ENCODE measurements at regions not wholly inside any gene's neighbourhood (a gene's known extent, or its start where the extent isn't known, plus 50 kb on each side); places are given as distances from the start of the nearest gene placed in this dataset.

DNA sequence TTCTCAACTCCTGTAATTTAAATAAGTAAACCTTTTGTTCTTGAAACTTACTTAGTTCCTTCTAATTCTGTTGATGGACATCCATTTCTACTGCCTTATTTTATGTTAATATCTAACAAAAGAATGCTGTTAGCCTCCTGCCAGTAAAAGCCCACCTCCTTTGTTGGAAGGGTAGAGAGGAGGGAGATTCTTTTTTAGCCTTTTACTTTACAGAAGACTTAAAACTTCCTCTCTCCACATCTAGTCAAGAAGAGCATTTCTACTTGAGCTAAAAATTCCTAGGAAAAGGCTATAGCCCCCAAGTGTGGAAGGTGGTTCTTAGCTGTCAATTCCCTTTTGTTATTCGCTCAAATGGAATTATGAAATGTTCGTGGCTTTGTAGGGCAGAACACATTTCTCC, 118.7 kb downstream of the ZIC3 start (continued):
- TF ChIP-seq, protein P1, sequence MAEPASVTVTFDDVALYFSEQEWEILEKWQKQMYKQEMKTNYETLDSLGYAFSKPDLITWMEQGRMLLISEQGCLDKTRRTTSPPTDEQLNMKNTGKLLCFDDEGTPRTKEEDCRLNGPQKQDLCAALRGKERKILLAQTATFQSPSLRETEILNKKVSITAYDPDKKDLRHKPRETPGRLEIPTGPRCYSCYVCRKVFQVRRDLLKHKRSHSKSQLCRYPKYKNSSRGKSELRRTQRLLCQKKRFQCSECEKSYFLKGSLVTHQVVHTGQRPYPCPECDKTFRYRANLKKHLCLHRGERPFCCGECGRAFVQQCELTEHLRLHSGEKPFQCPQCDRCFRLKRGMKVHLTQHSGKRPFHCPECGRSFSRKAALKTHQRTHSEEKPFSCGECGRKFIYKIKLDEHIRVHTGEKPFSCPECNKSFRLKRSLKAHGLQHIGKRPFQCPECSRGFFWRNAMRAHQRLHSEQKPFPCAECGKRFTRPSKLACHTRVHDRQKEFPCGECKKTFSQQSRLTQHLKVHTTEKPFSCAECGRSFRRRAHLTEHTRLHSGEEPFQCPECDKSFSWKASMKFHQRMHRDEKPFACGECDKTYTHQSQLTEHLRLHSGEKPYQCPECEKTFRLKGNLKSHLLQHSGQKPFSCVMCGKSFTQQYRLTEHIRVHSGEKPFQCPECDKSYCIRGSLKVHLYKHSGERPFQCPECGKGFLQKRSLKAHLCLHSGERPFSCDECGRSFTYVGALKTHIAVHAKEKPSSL (CRISPR knock-in tag; conservative IDR thresholded peaks at IDR 0.05) = no peak
- TF ChIP-seq SP1 (CRISPR knock-in tag; conservative IDR thresholded peaks at IDR 0.05) (no peak), NFE2L1 (CRISPR knock-in tag; IDR thresholded peaks at IDR 0.05) (no peak), RELA (CRISPR knock-in tag; IDR thresholded peaks at IDR 0.05; ENCODE audit: borderline replicate concordance) (no peak), CREM (CRISPR knock-in tag; IDR thresholded peaks at IDR 0.05) (no peak)
- TF ChIP-seq, protein P2, sequence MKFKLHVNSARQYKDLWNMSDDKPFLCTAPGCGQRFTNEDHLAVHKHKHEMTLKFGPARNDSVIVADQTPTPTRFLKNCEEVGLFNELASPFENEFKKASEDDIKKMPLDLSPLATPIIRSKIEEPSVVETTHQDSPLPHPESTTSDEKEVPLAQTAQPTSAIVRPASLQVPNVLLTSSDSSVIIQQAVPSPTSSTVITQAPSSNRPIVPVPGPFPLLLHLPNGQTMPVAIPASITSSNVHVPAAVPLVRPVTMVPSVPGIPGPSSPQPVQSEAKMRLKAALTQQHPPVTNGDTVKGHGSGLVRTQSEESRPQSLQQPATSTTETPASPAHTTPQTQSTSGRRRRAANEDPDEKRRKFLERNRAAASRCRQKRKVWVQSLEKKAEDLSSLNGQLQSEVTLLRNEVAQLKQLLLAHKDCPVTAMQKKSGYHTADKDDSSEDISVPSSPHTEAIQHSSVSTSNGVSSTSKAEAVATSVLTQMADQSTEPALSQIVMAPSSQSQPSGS (CRISPR knock-in tag; IDR thresholded peaks at IDR 0.05; ENCODE audit: borderline replicate concordance, low read depth) = no peak
- TF ChIP-seq, protein P3, sequence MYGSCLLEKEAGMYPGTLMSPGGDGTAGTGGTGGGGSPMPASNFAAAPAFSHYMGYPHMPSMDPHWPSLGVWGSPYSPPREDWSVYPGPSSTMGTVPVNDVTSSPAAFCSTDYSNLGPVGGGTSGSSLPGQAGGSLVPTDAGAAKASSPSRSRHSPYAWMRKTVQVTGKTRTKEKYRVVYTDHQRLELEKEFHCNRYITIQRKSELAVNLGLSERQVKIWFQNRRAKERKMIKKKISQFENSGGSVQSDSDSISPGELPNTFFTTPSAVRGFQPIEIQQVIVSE (CRISPR knock-in tag; IDR thresholded peaks at IDR 0.05; ENCODE audit: borderline replicate concordance) = no peak

DNA sequence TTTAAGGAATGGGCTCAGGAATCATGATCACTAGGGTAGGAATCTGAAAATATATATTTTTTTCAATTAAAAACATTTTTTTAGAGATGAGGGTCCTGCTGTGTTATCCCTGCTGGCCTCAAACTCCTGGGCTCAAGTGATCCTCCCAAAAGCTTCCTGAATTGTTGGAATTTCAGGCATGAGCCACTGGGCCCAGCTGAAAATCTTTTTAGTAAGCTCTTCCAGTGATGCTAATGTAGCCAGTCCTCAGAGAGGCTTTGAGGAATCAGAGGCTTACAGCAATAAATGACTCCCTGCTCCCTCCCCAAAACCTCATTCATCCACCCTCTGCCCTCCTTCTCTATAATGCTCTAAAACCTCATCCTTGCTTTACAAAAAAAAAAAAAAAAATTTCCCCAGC, 129.5 kb downstream of the ZIC3 start:
- peak; percentile 60; the same call in 1 of the 2 replicates for ATAC-seq
- ChIA-PET POLR2A (no interaction called here), CTCF (interaction anchor here (0.9 kb wide), 1 partner anchor 230 kb away, joined by 3 read pairs; no protein-coding TSS in a partner anchor)
- Mint-ChIP-seq H3K9me3 (no peaks in the 10 kb centered on the region), H3K27ac (no peak overlapping the region), H3K4me1 (peaks cover 13% of the 10 kb centered on the region), H3K27me3 (ENCODE audit: low read depth) (no peaks in the 10 kb centered on the region; the same call in 1 of the 2 replicates), H3K36me3 (no peaks in the 10 kb centered on the region), H3K4me3 (no peak overlapping the region)
- DNase-seq (ENCODE audit: low spot score) = no peak
- no peak for TF ChIP-seq SOX15 (CRISPR knock-in tag; IDR thresholded peaks at IDR 0.05)

DNA sequence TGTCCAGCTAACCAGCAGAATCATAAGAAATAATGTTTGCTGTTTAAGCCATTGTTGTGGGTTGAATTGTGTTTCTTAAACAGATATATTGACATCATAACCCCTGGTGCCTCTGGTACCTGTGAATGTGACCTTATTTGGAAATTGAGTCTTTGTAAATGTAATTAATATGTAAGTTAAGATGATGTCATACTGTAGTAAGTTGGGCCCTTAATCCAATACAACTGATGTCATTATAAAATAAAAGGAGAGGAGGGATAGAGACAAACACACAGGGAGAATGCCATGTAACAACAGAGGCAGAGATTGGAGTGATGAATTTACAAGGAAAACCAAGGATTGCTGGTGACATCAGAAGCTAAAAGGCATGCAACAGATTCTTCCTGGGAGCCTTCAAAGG, 141.4 kb downstream of the ZIC3 start:
- Mint-ChIP-seq H3K27ac (no peak overlapping the region), H3K4me3 (no peak overlapping the region), H3K36me3 (no peaks in the 10 kb centered on the region), H3K4me1 (peaks cover 3% of the 10 kb centered on the region), H3K27me3 (ENCODE audit: low read depth) (no peaks in the 10 kb centered on the region), H3K9me3 (peaks cover 4% of the 10 kb centered on the region; the same call in 1 of the 2 replicates)
- DNase-seq (ENCODE audit: low spot score) = no peak
- POLR2A ChIA-PET = no interaction called here
- TF ChIP-seq, protein P4, sequence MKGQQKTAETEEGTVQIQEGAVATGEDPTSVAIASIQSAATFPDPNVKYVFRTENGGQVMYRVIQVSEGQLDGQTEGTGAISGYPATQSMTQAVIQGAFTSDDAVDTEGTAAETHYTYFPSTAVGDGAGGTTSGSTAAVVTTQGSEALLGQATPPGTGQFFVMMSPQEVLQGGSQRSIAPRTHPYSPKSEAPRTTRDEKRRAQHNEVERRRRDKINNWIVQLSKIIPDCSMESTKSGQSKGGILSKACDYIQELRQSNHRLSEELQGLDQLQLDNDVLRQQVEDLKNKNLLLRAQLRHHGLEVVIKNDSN (CRISPR knock-in tag; IDR thresholded peaks at IDR 0.05) = no peak
- TF ChIP-seq, protein P5, sequence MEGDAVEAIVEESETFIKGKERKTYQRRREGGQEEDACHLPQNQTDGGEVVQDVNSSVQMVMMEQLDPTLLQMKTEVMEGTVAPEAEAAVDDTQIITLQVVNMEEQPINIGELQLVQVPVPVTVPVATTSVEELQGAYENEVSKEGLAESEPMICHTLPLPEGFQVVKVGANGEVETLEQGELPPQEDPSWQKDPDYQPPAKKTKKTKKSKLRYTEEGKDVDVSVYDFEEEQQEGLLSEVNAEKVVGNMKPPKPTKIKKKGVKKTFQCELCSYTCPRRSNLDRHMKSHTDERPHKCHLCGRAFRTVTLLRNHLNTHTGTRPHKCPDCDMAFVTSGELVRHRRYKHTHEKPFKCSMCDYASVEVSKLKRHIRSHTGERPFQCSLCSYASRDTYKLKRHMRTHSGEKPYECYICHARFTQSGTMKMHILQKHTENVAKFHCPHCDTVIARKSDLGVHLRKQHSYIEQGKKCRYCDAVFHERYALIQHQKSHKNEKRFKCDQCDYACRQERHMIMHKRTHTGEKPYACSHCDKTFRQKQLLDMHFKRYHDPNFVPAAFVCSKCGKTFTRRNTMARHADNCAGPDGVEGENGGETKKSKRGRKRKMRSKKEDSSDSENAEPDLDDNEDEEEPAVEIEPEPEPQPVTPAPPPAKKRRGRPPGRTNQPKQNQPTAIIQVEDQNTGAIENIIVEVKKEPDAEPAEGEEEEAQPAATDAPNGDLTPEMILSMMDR (IDR thresholded peaks at IDR 0.05) = no peak
- CTCF ChIA-PET = no interaction called here
- ATAC-seq = no peak

DNA sequence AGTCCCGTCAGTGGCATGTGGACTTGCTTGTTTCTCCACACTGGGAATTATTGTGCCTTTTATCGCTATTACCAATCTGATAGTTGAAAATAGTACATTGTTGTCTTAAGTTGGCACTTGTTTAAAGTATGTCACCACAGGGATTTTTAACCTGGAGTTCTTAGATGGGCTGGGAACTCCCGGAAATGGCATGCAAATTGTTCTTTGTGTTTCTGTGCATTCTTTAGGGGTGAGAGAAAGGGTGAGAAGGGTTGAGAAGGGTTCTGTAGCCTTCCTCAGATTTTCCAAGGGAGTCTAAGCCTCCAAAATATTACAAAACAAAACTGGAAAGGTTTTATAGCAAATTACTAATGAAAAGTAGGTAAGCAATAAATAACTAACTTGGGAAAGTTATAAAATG, 176.9 kb downstream of the ZIC3 start:
- H3K27ac Mint-ChIP-seq = peak overlapping the region; percentile 70
- H3K36me3 Mint-ChIP-seq = no peaks in the 10 kb centered on the region
- no peak for DNase-seq (ENCODE audit: low spot score)
- ChIA-PET CTCF (no interaction called here), POLR2A (no interaction called here)
- peak; percentile 47; the same call in 1 of the 2 replicates for ATAC-seq
- H3K4me1 Mint-ChIP-seq = peaks cover 68% of the 10 kb centered on the region
- H3K9me3 Mint-ChIP-seq = no peaks in the 10 kb centered on the region
- peak overlapping the region; percentile 27; the same call in 1 of the 2 replicates for H3K4me3 Mint-ChIP-seq
- H3K27me3 Mint-ChIP-seq (ENCODE audit: low read depth) = no peaks in the 10 kb centered on the region; the same call in 1 of the 2 replicates
- TF ChIP-seq PRRX2 (CRISPR knock-in tag; IDR thresholded peaks at IDR 0.05) (no peak), NR1H2 (CRISPR knock-in tag; IDR thresholded peaks at IDR 0.05) (no peak), JUN (CRISPR knock-in tag; IDR thresholded peaks at IDR 0.05) (no peak), EMX1 (CRISPR knock-in tag; IDR thresholded peaks at IDR 0.05) (no peak)
- TF ChIP-seq, protein P6, sequence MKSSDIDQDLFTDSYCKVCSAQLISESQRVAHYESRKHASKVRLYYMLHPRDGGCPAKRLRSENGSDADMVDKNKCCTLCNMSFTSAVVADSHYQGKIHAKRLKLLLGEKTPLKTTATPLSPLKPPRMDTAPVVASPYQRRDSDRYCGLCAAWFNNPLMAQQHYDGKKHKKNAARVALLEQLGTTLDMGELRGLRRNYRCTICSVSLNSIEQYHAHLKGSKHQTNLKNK (CRISPR knock-in tag; IDR thresholded peaks at IDR 0.05) = no peak
- TF ChIP-seq, protein P7, sequence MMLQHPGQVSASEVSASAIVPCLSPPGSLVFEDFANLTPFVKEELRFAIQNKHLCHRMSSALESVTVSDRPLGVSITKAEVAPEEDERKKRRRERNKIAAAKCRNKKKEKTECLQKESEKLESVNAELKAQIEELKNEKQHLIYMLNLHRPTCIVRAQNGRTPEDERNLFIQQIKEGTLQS (CRISPR knock-in tag; conservative IDR thresholded peaks at IDR 0.05) = no peak
- TF ChIP-seq, protein P8, sequence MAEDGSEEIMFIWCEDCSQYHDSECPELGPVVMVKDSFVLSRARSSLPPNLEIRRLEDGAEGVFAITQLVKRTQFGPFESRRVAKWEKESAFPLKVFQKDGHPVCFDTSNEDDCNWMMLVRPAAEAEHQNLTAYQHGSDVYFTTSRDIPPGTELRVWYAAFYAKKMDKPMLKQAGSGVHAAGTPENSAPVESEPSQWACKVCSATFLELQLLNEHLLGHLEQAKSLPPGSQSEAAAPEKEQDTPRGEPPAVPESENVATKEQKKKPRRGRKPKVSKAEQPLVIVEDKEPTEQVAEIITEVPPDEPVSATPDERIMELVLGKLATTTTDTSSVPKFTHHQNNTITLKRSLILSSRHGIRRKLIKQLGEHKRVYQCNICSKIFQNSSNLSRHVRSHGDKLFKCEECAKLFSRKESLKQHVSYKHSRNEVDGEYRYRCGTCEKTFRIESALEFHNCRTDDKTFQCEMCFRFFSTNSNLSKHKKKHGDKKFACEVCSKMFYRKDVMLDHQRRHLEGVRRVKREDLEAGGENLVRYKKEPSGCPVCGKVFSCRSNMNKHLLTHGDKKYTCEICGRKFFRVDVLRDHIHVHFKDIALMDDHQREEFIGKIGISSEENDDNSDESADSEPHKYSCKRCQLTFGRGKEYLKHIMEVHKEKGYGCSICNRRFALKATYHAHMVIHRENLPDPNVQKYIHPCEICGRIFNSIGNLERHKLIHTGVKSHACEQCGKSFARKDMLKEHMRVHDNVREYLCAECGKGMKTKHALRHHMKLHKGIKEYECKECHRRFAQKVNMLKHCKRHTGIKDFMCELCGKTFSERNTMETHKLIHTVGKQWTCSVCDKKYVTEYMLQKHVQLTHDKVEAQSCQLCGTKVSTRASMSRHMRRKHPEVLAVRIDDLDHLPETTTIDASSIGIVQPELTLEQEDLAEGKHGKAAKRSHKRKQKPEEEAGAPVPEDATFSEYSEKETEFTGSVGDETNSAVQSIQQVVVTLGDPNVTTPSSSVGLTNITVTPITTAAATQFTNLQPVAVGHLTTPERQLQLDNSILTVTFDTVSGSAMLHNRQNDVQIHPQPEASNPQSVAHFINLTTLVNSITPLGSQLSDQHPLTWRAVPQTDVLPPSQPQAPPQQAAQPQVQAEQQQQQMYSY (CRISPR knock-in tag; IDR thresholded peaks at IDR 0.05) = no peak
- TF ChIP-seq, protein P9, sequence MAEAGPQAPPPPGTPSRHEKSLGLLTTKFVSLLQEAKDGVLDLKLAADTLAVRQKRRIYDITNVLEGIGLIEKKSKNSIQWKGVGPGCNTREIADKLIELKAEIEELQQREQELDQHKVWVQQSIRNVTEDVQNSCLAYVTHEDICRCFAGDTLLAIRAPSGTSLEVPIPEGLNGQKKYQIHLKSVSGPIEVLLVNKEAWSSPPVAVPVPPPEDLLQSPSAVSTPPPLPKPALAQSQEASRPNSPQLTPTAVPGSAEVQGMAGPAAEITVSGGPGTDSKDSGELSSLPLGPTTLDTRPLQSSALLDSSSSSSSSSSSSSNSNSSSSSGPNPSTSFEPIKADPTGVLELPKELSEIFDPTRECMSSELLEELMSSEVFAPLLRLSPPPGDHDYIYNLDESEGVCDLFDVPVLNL (CRISPR knock-in tag; IDR thresholded peaks at IDR 0.05; ENCODE audit: borderline replicate concordance, low read depth) = no peak
